ENCODE measurements at regions not wholly inside any gene's neighbourhood (a gene's known extent, or its start where the extent isn't known, plus 50 kb on each side); places are given as distances from the start of the nearest gene placed in this dataset.

- no peak overlapping the region for H3K4me3 ChIP-seq (ENCODE audit: low read length)
- no peak for TF ChIP-seq ZNF274 (IDR thresholded peaks at IDR 0.05; ENCODE audit: low read depth, low read length)
These were observed 394.5 kb downstream of the BCOR start for GRCh38 chrX:39703307-39703706.

DNA sequence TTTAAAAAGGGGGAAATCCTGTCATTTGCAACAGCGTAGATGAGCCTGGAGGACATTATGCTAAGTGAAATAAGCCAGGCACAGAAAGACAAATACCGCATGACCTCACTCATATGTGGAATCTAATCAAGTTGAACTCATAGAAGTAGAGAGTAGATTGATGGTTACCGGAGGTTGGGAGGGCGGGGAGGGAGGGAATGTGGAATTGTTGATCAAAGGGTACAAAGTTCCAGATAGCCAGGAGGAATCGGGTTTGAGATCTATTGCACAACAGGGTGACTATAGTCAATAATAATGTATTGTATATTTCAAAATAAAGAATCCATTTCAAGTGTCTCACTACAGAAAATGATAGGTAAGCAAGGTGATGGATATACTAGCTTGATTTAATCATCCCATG, 393.2 kb downstream of the BCOR start:
- TF ChIP-seq ZNF274 (IDR thresholded peaks at IDR 0.05; ENCODE audit: low read depth, low read length) = no peak
- H3K4me3 ChIP-seq (ENCODE audit: low read length) = no peak overlapping the region

GRCh38 chrX:39705290-39705689, 392.5 kb downstream of the BCOR start:
- TF ChIP-seq ZNF274 (IDR thresholded peaks at IDR 0.05; ENCODE audit: low read depth, low read length) = no peak
- H3K4me3 ChIP-seq (ENCODE audit: low read length) = no peak overlapping the region

- H3K4me3 ChIP-seq (ENCODE audit: low read length) = no peak overlapping the region
- no peak for TF ChIP-seq ZNF274 (IDR thresholded peaks at IDR 0.05; ENCODE audit: low read depth, low read length)
These were observed 388.4 kb downstream of the BCOR start for GRCh38 chrX:39709364-39709763.

- no peak overlapping the region for H3K4me3 ChIP-seq (ENCODE audit: low read length)
- TF ChIP-seq ZNF274 (IDR thresholded peaks at IDR 0.05; ENCODE audit: low read depth, low read length) = no peak
These were observed 387.9 kb downstream of the BCOR start for GRCh38 chrX:39709812-39710211.

DNA sequence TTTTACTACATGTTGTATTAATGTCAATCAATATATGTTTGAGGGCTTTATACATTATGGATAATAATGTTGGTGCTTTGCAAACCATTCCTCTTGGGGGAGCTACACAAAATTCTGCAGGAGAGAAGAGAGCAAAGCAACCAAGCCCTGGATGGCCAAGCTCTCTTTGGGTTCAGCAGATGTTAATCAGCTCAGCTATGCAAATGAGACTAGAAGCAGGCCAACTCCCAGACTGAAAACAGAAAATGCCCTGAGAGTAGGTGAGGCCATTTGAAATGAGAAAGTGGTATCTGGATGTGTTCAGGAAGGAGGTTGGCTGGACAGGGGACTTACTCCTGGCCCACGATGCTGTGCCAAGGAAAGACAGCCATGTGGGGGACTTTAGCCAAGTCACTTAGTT, 387.0 kb downstream of the BCOR start:
- no peak for TF ChIP-seq ZNF274 (IDR thresholded peaks at IDR 0.05; ENCODE audit: low read depth, low read length)
- H3K4me3 ChIP-seq (ENCODE audit: low read length) = no peak overlapping the region

GRCh38 chrX:39714471-39714870, 383.3 kb downstream of the BCOR start:
- no peak for TF ChIP-seq ZNF274 (IDR thresholded peaks at IDR 0.05; ENCODE audit: low read depth, low read length)
- H3K4me3 ChIP-seq (ENCODE audit: low read length) = no peak overlapping the region

DNA sequence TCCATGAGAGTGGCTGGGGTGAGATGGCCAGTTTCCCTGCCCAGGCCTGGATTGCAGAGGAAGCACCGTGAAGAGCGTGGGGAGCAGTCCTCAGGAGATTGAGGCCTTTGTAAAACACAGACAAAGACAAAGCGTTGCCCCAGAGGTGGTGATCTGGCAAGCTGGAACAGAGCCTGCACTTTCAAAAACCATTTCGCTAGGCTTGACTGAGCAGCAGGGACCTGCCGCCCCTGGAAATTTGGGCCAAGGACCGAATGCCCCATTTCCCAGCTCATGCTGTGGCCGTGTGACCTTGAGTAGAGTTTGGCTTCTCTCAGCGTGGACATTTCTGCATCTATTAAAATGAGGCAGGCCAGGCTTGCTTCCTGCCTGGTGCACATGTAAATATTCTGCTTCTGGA, 381.4 kb downstream of the BCOR start:
- TF ChIP-seq ZNF274 (IDR thresholded peaks at IDR 0.05; ENCODE audit: low read depth, low read length) = no peak
- H3K4me3 ChIP-seq (ENCODE audit: low read length) = no peak overlapping the region

DNA sequence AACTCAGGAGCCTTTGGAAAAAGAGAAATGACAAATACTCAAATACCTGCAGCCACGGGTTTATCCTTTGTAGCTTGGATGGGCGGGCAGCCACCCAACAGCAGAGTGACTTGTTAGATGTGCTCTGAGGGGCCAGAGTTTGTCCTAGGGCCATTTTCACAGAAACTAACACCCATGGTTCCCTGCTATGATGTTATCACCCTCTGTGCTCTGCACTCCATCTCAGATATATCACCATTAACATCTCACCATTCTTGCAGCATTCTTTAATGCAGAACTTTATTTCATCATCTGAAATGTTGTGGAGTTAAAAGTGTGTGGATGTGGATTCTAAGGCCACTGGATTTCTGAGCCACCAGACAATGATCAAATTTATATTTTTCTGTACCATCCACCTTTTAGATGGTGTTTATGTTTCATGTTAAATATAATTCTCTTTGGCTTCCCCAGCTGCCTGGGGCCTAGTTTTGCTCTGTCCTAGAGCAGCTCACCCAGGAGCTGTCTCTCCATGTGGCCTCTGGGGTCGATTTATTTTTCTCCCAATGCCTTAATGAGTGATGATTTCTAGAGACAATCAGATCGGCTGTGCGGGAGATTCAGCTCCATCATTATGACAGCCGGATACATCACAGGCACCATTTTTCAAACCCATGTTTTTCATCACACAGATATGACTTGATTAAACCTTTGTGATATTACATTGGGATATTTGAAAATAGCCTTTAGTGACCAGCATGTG, 380.8 kb downstream of the BCOR start:
- TF ChIP-seq ZNF274 (IDR thresholded peaks at IDR 0.05; ENCODE audit: low read depth, low read length) = no peak
- no peak overlapping the region for H3K4me3 ChIP-seq (ENCODE audit: low read length)

- no peak overlapping the region for H3K4me3 ChIP-seq (ENCODE audit: low read length)
- no peak for TF ChIP-seq ZNF274 (IDR thresholded peaks at IDR 0.05; ENCODE audit: low read depth, low read length)
These were observed 378.8 kb downstream of the BCOR start for GRCh38 chrX:39718981-39719380.

DNA sequence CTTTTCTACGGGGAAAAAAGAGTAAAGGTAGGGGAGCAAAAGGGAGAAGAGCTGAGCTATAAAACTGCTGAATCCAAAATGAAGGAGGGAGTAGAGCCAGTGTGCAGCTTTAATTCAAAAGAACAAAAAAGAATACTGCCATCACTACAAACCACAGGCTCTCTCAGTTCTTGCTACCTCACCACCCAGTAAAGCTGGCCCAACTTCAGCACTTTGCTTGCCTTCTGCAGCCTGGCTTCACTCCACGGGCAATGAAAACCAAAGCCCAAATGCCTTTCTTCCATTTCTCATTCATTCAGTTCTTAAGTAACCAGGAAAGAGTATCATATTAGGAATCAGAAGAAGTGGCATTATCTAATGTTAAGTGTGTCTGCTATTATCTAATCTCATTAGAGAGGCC, 376.8 kb downstream of the BCOR start:
- H3K4me3 ChIP-seq (ENCODE audit: low read length) = no peak overlapping the region
- no peak for TF ChIP-seq ZNF274 (IDR thresholded peaks at IDR 0.05; ENCODE audit: low read depth, low read length)

GRCh38 chrX:39721566-39722279, 376.0 kb downstream of the BCOR start:
- no peak overlapping the region for H3K4me3 ChIP-seq (ENCODE audit: low read length)
- no peak for TF ChIP-seq ZNF274 (IDR thresholded peaks at IDR 0.05; ENCODE audit: low read depth, low read length)

DNA sequence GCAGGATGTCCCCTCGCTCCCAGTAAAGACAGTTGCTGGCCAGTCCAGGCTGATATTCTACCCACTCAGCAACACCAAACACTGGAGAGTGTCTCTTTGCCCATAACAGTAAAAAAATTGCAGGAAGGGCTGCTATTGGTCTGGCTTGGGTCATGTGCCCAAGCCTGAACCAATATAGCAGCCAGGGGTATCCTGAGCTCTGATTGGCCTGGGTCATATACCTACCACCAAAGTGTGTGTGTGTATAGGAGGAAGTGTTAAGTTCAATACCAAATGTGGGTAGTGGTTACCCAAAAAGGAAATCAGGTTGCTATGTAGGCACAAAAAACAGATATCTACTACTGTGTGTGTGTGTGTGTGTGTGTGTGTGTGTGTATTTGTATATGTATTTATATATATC, 373.2 kb downstream of the BCOR start:
- TF ChIP-seq ZNF274 (IDR thresholded peaks at IDR 0.05; ENCODE audit: low read depth, low read length) = no peak
- H3K4me3 ChIP-seq (ENCODE audit: low read length) = no peak overlapping the region

GRCh38 chrX:39725114-39725513, 372.6 kb downstream of the BCOR start:
- TF ChIP-seq ZNF274 (IDR thresholded peaks at IDR 0.05; ENCODE audit: low read depth, low read length) = no peak
- no peak overlapping the region for H3K4me3 ChIP-seq (ENCODE audit: low read length)

GRCh38 chrX:39725928-39726619, 371.7 kb downstream of the BCOR start:
- H3K4me3 ChIP-seq (ENCODE audit: low read length) = no peak overlapping the region
- TF ChIP-seq ZNF274 (IDR thresholded peaks at IDR 0.05; ENCODE audit: low read depth, low read length) = no peak
